ACHN (cell line): ENCODE measurements at regions not wholly inside any gene's neighbourhood (a gene's known extent, or its start where the extent isn't known, plus 50 kb on each side); places are given as distances from the start of the nearest gene placed in this dataset.
A peak's percentile ranks its signal among the peaks of the same experiment; 100 is the strongest.

ENCODE experiments used
- DNase-seq: peaks from one replicate; pipeline ENCODE4 v3.0.0-alpha.2; 2015
- in situ Hi-C: cut with HindIII; loops from 2 replicates; pipeline ENCODE4 v1.10.0; 2017; ENCODE audit warnings: low sequenced_read_pairs, low pct_ligation_motif_present, low pct_unique_long_range_greater_than_20kb

DNA sequence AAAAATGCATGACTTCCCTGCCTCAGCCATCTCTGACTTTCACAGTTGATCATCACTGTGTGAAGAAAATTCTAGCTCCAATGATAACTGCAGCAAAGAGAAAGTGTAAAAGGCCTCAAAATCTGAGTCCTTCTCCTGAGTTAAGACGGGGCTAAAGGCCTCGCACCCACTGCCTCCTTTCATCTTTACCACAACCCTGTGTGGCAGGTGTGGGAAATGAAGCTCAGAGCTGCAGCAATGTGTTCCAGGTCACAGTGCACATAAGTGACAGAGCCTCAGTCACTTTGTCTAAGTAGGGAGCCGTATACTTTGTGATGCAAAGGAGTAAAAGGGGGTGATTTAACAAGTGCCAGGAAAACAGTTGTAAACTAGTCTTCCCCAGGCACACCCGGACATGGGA, 144.7 kb upstream of the TMCC3 start:
- DNase-seq, result peak; percentile 11
- in situ Hi-C loops, result no loop called here

DNA sequence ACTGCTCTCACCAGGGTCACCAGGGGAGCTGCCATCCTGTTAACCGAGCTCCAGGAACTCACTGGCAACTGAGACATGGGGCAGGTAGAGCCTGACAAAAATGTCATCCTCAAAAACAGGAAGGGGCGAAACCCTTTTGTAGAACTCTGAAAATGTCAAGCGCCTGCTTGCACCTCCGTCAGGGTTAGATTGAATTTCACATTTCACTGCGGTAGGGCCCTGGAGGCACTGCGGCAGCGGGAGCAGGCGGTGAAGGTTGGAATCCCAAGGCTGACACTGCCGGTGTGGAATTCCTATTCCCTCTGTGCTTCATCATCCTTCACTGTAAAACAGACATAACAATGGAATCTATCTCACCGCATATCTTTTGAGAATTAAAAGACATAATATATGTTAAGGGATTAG, 142.8 kb upstream of the TMCC3 start:
- no peak for DNase-seq
- in situ Hi-C loops, result no loop called here

GRCh38 chr12:94792693-94793092, 142.3 kb upstream of the TMCC3 start:
- DNase-seq, result no peak
- in situ Hi-C loops, result no loop called here

- no peak for DNase-seq
- in situ Hi-C loops, result no loop called here
These were observed 141.6 kb upstream of the TMCC3 start for GRCh38 chr12:94791933-94792332.

DNA sequence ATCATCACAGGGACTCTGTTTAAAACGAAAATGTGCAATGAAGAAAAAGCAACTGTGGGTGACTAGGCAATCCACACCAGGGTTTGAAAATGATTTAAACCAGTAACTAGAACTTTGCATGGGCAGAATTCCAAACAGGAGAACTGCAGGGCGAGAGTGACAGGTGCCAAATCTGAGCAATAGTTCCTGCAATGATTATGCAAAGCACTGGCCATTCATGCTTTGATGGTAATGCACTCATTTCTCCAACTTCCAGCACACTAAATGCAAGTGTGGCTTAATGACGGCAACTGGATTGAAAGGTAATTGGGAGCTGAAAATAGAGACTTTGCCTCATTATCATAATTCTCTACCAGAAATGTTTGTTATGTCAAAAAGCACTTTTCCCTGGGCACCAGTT, 140.5 kb upstream of the TMCC3 start:
- DNase-seq, result no peak
- in situ Hi-C loops, result no loop called here

DNA sequence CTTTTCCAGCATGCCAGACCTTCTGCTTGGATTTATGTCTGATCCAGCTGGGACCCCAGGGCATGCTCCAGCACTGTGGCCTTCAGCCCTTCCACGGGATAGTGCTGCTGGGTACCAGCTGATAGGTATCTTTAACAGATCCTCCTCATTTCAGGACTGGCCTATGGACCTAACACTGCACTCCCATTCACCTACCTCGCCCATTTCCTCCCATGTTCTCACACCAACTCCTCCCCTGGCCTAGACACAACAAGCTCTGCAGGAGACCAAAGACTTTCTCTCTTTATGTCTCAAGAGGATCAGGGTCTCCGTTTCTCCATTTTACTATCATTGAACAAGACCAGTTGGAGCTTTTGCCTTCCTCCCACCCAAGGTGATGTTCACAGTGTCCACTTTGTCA, 140.0 kb upstream of the TMCC3 start:
- in situ Hi-C loops, result no loop called here
- DNase-seq, result no peak

GRCh38 chr12:94789510-94790225, 139.3 kb upstream of the TMCC3 start:
- no peak for DNase-seq
- in situ Hi-C loops, result no loop called here

DNA sequence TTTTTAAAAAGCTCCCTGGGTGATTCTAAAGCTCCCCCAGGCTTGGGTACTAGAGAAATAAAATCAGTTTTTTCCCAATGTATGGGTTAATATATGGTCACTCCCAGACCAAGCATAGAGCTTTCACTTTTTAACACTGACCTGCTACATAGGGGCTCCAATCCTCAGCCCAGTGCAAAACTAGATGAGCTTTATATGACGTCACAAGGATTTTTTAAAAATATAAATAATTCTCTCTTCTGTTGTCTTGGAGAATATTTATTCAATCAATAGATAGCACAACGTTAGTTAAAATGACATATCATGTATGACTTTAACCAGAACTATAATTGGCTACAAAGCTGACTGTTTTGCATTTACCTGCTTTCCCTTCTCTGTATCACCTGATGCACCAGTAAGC, 137.9 kb upstream of the TMCC3 start:
- DNase-seq, result no peak
- in situ Hi-C loops, result no loop called here

DNA sequence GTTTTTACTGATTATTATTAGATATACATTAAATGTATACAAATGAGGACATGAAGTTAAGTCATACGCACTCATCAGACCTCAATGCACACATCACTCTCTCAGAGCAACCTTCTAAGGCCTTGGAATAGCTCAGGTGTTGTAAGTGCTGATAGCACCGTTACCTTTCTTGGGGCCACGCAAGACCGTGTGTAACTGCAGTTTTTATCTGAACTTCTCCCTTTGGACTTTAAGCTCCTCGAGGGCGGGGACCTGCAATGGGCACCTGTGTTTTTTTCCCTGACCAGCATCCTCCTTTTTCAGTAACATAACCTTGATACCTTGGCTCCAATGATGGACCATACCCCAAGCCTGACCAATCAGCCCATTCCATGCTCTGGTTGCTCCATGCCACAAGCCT, 136.5 kb upstream of the TMCC3 start:
- no peak for DNase-seq
- in situ Hi-C loops, result no loop called here

DNA sequence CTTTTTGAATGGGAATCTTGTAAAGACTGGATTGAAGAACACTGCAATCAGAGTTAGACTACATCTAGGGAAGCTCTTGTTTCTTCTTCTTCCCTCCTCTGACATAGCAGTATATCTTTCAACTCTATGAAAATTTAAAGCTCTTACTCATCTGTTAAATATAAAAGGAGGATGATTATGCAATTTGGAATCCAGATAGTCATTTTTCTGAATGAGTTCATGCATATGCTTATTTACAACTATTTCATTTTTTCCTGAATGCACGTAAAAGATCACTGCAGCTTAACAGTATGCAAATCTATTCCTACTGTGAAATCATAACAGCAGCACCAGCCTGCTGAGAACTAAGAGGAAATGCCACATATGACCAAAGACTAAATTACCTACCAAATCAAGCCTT, 133.5 kb upstream of the TMCC3 start:
- in situ Hi-C loops, result no loop called here
- DNase-seq, result no peak

GRCh38 chr12:94783343-94783742, 133.0 kb upstream of the TMCC3 start:
- in situ Hi-C loops, result no loop called here
- DNase-seq, result no peak

- in situ Hi-C loops, result no loop called here
- DNase-seq, result no peak
These were observed 131.5 kb upstream of the TMCC3 start for GRCh38 chr12:94781835-94782234.

DNA sequence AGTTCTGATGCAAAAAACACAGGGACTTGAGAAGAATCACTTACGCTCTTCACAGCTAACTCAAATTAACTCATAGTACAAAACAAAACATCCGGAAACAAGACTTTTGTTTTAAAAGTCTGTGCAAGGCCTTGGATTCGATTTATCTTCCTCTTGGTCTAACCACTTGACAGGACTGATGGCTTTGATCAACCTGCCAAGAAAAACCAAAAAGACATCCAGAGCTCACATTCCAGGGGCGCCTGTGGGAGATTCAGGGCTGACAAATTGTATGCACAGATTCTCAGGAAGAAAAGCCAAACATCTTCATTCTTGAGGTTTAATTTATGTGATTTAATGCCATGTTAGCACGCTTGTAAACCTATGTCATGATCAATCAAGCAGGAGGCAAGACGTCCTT, 129.1 kb upstream of the TMCC3 start:
- in situ Hi-C loops, result no loop called here
- DNase-seq, result peak; percentile 43

- DNase-seq, result no peak
- in situ Hi-C loops, result no loop called here
These were observed 127.6 kb upstream of the TMCC3 start for GRCh38 chr12:94777936-94778335.

- DNase-seq, result no peak
- in situ Hi-C loops, result no loop called here
These were observed 125.4 kb upstream of the TMCC3 start for GRCh38 chr12:94775710-94776109.

- in situ Hi-C loops, result no loop called here
- DNase-seq, result no peak
These were observed 121.4 kb upstream of the TMCC3 start for GRCh38 chr12:94771741-94772140.

DNA sequence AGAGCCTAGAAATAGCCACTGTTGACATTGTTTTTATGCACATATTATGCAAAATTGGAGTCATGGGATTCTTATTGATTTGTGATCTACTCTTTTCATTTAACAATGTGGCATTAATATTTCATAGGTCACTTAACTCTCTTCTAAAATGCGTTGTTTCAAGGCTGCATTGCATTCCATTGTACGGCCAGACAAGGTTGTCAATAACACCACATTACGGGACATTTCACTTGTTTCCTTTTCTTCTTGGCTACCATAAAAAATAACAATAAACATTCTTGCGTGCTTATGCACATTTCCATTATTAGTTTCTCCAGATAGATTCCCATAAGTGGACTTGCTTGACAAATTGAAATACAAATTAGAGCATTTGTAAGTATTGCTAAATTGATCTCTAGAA, 120.8 kb upstream of the TMCC3 start:
- in situ Hi-C loops, result no loop called here
- no peak for DNase-seq

DNA sequence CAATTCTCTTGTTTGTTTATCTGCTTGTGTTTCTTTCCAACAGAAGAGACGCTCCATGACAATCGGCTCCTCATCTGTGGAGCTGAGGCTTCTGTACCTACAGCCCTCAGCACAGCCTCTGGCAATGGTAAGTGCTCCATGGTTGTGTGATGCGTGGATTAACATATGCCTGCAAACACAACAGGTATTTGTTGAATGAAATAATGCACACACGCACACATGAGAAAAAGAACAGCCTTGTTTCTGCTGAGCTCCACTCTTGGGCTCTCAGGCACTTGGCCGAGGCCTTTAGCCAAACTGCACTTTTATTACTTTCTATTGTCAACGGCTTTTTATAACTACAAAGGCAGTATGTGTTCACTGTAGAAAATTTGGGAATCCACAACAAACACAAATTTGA, 120.4 kb upstream of the TMCC3 start:
- in situ Hi-C loops, result no loop called here

GRCh38 chr12:94769776-94770759, 119.7 kb upstream of the TMCC3 start:
- in situ Hi-C loops, result no loop called here
- DNase-seq, result no peak

More for the DNA sequence above, 120.4 kb upstream of the TMCC3 start:
- no peak for DNase-seq

- no peak for DNase-seq
- in situ Hi-C loops, result no loop called here
These were observed 118.7 kb upstream of the TMCC3 start for GRCh38 chr12:94769047-94769420.
